HCT116 (cell line): ENCODE measurements at regions not wholly inside any gene's neighbourhood (a gene's known extent, or its start where the extent isn't known, plus 50 kb on each side); places are given as distances from the start of the nearest gene placed in this dataset.

Source experiments
- ATAC-seq: fragments of 200-7000 bp; cut with Tn5 transposase; 2 replicates; pipeline ENCODE4 v1.9.1; 2020; ENCODE audit warnings: mild to moderate bottlenecking, moderate library complexity
- BruUV-seq: library from RNA; stranded (reverse); fragments of 400-500 nt; replicated peaks from 2 replicates; lab custom pipeline; 2021; lab: Mats Ljungman, UMichigan
- CTCF ChIA-PET: fragments of 300-600 bp; sonication (Branson Sonifier 250); formaldehyde crosslinking; loops from one replicate; lab custom pipeline; 2021; ENCODE audit warnings: antibody characterized with exemption; lab: Charles Lee
- POLR2A ChIA-PET: fragments of 300-600, 350-600 bp; sonication (Branson Sonifier 250); formaldehyde crosslinking; loops from one replicate; lab custom pipeline; 2021; ENCODE audit warnings: antibody characterized with exemption; lab: Charles Lee
- RAD21 ChIA-PET, 2 experiments: fragments of 300-600 bp; sonication (Branson Sonifier 250); formaldehyde crosslinking; loops; one replicate each; lab custom pipeline; 2023; ENCODE audit warnings: low total read pairs in 2 of 2; ENCODE audit not compliant: uncharacterized antibody in 2 of 2, unreplicated experiment in 2 of 2, low non-redundant PET in 1 of 2; lab: Charles Lee
- DNase-seq: peaks from one replicate; pipeline ENCODE4 v3.0.0-alpha.2; 2010; ENCODE audit warnings: low read depth, low spot score
- H2AFZ ChIP-seq: fragments of 200-600 bp; shearing (Covaris generic), sonication (generic); 2 replicates; pipeline ENCODE4 v1.6.1; 2017; ENCODE audit warnings: low read depth, mixed run types, mixed read lengths, antibody characterized with exemption, low read length; ENCODE audit not compliant: poor library complexity, severe bottlenecking
- H3K27ac ChIP-seq: 2 replicates; pipeline ENCODE4 v1.5.1; 2012; ENCODE audit warnings: low read depth, low read length
- H3K27me3 ChIP-seq: fragments of 200-600 bp; sonication (generic); 2 replicates; pipeline ENCODE4 v1.6.1; 2016; ENCODE audit warnings: mixed run types, low read length, mixed read lengths; ENCODE audit not compliant: insufficient read depth
- H3K36me3 ChIP-seq, 2 experiments: fragments of 200-500 bp in 1 of 2; fragments of 200-600 bp in 1 of 2; sonication (Bioruptor generic) in 1 of 2; sonication (generic) in 1 of 2; 2 replicates each; pipeline versions ENCODE4 v1.5.1 to v1.6.1; 2014 to 2016; ENCODE audit warnings: low read length in 2 of 2, inconsistent platforms in 1 of 2, mixed read lengths in 1 of 2, mixed run types in 1 of 2; ENCODE audit not compliant: insufficient read depth in 2 of 2, control insufficient read depth in 1 of 2
- H3K4me1 ChIP-seq, 2 experiments: fragments of 200-600 bp in 1 of 2; sonication (generic) in 1 of 2; 2 replicates each; pipeline versions ENCODE4 v1.5.1 to v1.6.1; 2012 to 2017; ENCODE audit warnings: low read length in 2 of 2, inconsistent platforms in 1 of 2, mild to moderate bottlenecking in 1 of 2, mixed read lengths in 1 of 2, mixed run types in 1 of 2, moderate library complexity in 1 of 2; ENCODE audit not compliant: insufficient read depth in 2 of 2, control insufficient read depth in 1 of 2
- H3K4me2 ChIP-seq: fragments of 200-600 bp; sonication (generic); 2 replicates; pipeline ENCODE4 v1.6.1; 2017; ENCODE audit warnings: mixed run types, low read length, mixed read lengths
- H3K4me3 ChIP-seq, 2 experiments: fragments of 200-600 bp in 1 of 2; sonication (generic) in 1 of 2; replicated peaks in 1 of 2; 2 replicates each; pipeline ENCODE4 v1.5.1; 2011 to 2016; ENCODE audit warnings: low read length in 2 of 2, control low read depth in 1 of 2, low read depth in 1 of 2, mild to moderate bottlenecking in 1 of 2, mixed read lengths in 1 of 2, mixed run types in 1 of 2
- H3K79me2 ChIP-seq: fragments of 200-600 bp; sonication (generic); 2 replicates; pipeline ENCODE4 v1.6.1; 2017; ENCODE audit warnings: mild to moderate bottlenecking, mixed run types, low read length, moderate library complexity, mixed read lengths; ENCODE audit not compliant: insufficient read depth
- H3K9ac ChIP-seq: fragments of 200-600 bp; sonication (generic); 2 replicates; pipeline ENCODE4 v1.6.1; 2016; ENCODE audit warnings: low read length, mixed read lengths
- H3K9me2 ChIP-seq: fragments of 200-600 bp; sonication (generic), shearing (Covaris generic); 2 replicates; pipeline ENCODE4 v1.6.1; 2017; ENCODE audit warnings: mixed run types, mild to moderate bottlenecking, moderate library complexity; ENCODE audit not compliant: insufficient read depth
- H3K9me3 ChIP-seq, 2 experiments: fragments of 200-500 bp in 1 of 2; fragments of 200-600 bp in 1 of 2; sonication (Bioruptor generic) in 1 of 2; sonication (generic) in 1 of 2; 2 replicates each; pipeline ENCODE4 v1.6.1; 2014 to 2017; ENCODE audit warnings: low read length in 2 of 2, mixed read lengths in 2 of 2, inconsistent platforms in 1 of 2, low read depth in 1 of 2, mild to moderate bottlenecking in 1 of 2, mixed run types in 1 of 2, moderate library complexity in 1 of 2; ENCODE audit not compliant: control insufficient read depth in 1 of 2, insufficient read depth in 1 of 2
- H4K20me1 ChIP-seq: fragments of 200-600 bp; sonication (generic), shearing (Covaris generic); 2 replicates; pipeline ENCODE4 v1.6.1; 2017; ENCODE audit warnings: mixed run types, mild to moderate bottlenecking, moderate library complexity; ENCODE audit not compliant: insufficient read depth
- ATF3 ChIP-seq: IDR thresholded peaks from 2 replicates; pipeline ENCODE4 v1.6.1; 2012
- CTCF ChIP-seq, 3 experiments: fragments of 200-600 bp in 1 of 3; sonication (generic) in 1 of 3; IDR thresholded peaks in 2 of 3; conservative IDR thresholded peaks in 1 of 3; 2 replicates each; pipeline ENCODE4 v1.5.1; 2012 to 2017; ENCODE audit warnings: low read depth in 2 of 3, low read length in 2 of 3, antibody characterized with exemption in 1 of 3, borderline replicate concordance in 1 of 3, control low read depth in 1 of 3, mild to moderate bottlenecking in 1 of 3, mixed read lengths in 1 of 3, mixed run types in 1 of 3, moderate library complexity in 1 of 3; ENCODE audit not compliant: insufficient read depth in 1 of 3
- ELF1 ChIP-seq: IDR thresholded peaks from 2 replicates; pipeline ENCODE4 v1.6.1; 2012; ENCODE audit warnings: low read depth, borderline replicate concordance
- EZH2 ChIP-seq: fragments of 200-600 bp; sonication (generic); IDR thresholded peaks from 2 replicates; pipeline ENCODE4 v1.6.1; 2017; ENCODE audit warnings: antibody characterized with exemption, mixed run types
- POLR2A ChIP-seq: IDR thresholded peaks from 2 replicates; pipeline ENCODE4 v1.7.0; 2011; ENCODE audit warnings: borderline replicate concordance; ENCODE audit not compliant: insufficient read depth, insufficient read length; ENCODE audit errors: extremely low read depth
- POLR2AphosphoS5 ChIP-seq: IDR thresholded peaks from 2 replicates; pipeline ENCODE4 v1.6.1; 2011; ENCODE audit warnings: mild to moderate bottlenecking, low read depth, low read length, moderate library complexity
- RAD21 ChIP-seq: IDR thresholded peaks from 2 replicates; pipeline ENCODE4 v1.6.1; 2012; ENCODE audit warnings: low read depth, mild to moderate bottlenecking
- REST ChIP-seq: IDR thresholded peaks from 2 replicates; pipeline ENCODE4 v1.6.1; 2012; ENCODE audit warnings: low read depth
- SIN3A ChIP-seq: IDR thresholded peaks from 2 replicates; pipeline ENCODE4 v1.6.1; 2012; ENCODE audit warnings: low read depth
- SP1 ChIP-seq: IDR thresholded peaks from 2 replicates; pipeline ENCODE4 v1.6.1; 2012; ENCODE audit warnings: low read depth
- TCF7L2 ChIP-seq: IDR thresholded peaks from 2 replicates; pipeline ENCODE4 v1.7.0; 2011; ENCODE audit warnings: borderline replicate concordance, inconsistent platforms; ENCODE audit not compliant: insufficient read depth, insufficient read length; ENCODE audit errors: extremely low read depth
- YY1 ChIP-seq: IDR thresholded peaks from 2 replicates; pipeline ENCODE4 v1.6.1; 2011; ENCODE audit warnings: low read length, low read depth, moderate library complexity, mild to moderate bottlenecking; ENCODE audit not compliant: insufficient replicate concordance; ENCODE audit errors: extremely low read depth
- ZFX ChIP-seq: fragments of 450-650 bp; IDR thresholded peaks from 2 replicates; pipeline ENCODE4 v1.6.1; 2017
- ZNF274 ChIP-seq: fragments of 200-500 bp; sonication (Bioruptor generic); IDR thresholded peaks from 2 replicates; pipeline ENCODE4 v1.6.1; 2014; ENCODE audit warnings: mild to moderate bottlenecking, low read depth, low read length, inconsistent platforms
- intact Hi-C: fragments of 100-400 bp; cut with micrococcal nuclease; formaldehyde crosslinking; loops from 2 replicates; pipeline ENCODE4 v1.10.0; 2022

- POLR2A ChIA-PET: no interaction called here
- intact Hi-C loops: no loop called here
- no peaks in the 10 kb centered on the region for H3K36me3 ChIP-seq
- no peaks in the 10 kb centered on the region for H3K79me2 ChIP-seq
- no peak for ATAC-seq
- no peak overlapping the region for H3K9ac ChIP-seq
- no peak for DNase-seq
- no peaks in the 10 kb centered on the region for H3K9me2 ChIP-seq
- TF ChIP-seq POLR2AphosphoS5: no peak
- no peak for TF ChIP-seq POLR2A
- no peak for TF ChIP-seq ATF3
- TF ChIP-seq CTCF (IDR thresholded peaks at IDR 0.05 in 2 of 3, conservative IDR thresholded peaks at IDR 0.05 in 1 of 3; ENCODE audit: borderline replicate concordance in 1 of 3, insufficient read depth in 1 of 3, low read depth in 2 of 3, low read length in 2 of 3): no peak
- no peak for TF ChIP-seq TCF7L2
- TF ChIP-seq YY1: no peak
- TF ChIP-seq ELF1: no peak
- TF ChIP-seq EZH2: no peak
- no peak for TF ChIP-seq RAD21
- TF ChIP-seq SIN3A: no peak
- TF ChIP-seq ZFX: no peak
- TF ChIP-seq ZNF274: no peak
- TF ChIP-seq SP1: no peak
- TF ChIP-seq REST: no peak
- CTCF ChIA-PET: no interaction called here
- no peaks in the 10 kb centered on the region for H3K9me3 ChIP-seq
- H3K4me2 ChIP-seq: no peak overlapping the region
- H2AFZ ChIP-seq: no peak overlapping the region
- BruUV-seq: no TSS peak
- no peaks in the 10 kb centered on the region for H3K4me1 ChIP-seq
- H4K20me1 ChIP-seq: no peaks in the 10 kb centered on the region
- H3K4me3 ChIP-seq: no peak overlapping the region
- no peak overlapping the region for H3K27ac ChIP-seq
- RAD21 ChIA-PET: no interaction called here
- H3K27me3 ChIP-seq: no peaks in the 10 kb centered on the region
Measured at GRCh38 chr10:131399981-131400380, 88.5 kb upstream of the TCERG1L start.
